IMR-90 (cell line): ENCODE measurements at regions not wholly inside any gene's neighbourhood (a gene's known extent, or its start where the extent isn't known, plus 50 kb on each side); places are given as distances from the start of the nearest gene placed in this dataset.

Experiments used
- ATAC-seq: fragments of 200-7000 bp; cut with Tn5 transposase; 2 replicates; pipeline ENCODE4 v1.9.1; 2020; ENCODE audit warnings: low read depth, mild to moderate bottlenecking, moderate library complexity
- BruUV-seq: library from RNA; stranded (reverse); fragments of 400-500 nt; replicated peaks from 2 replicates; lab custom pipeline; 2021; lab: Mats Ljungman, UMichigan
- CTCF ChIA-PET: fragments of 300-600 bp; formaldehyde crosslinking; extraction: SDS; loops from one replicate; lab custom pipeline; 2021; ENCODE audit warnings: antibody characterized with exemption; lab: Yijun Ruan, JAX
- POLR2A ChIA-PET: fragments of 300-600 bp; sonication (Branson Sonifier 250); formaldehyde crosslinking; loops from one replicate; lab custom pipeline; 2022; ENCODE audit warnings: antibody characterized with exemption; ENCODE audit not compliant: unreplicated experiment; lab: Charles Lee
- DNase-seq: peaks from one replicate; pipeline ENCODE4 v3.0.0; 2013
- H2AFZ ChIP-seq: replicated peaks from 2 replicates; pipeline ENCODE3; 2013; ENCODE audit warnings: low read length, mild to moderate bottlenecking; ENCODE audit not compliant: poor library complexity
- H2AK5ac ChIP-seq: 2 replicates; pipeline ENCODE4 v1.6.1; 2013; ENCODE audit warnings: low read depth, low read length, inconsistent platforms
- H2AK9ac ChIP-seq: replicated peaks from 2 replicates; pipeline ENCODE3; 2013; ENCODE audit warnings: mild to moderate bottlenecking, low read depth, low read length, moderate library complexity; ENCODE audit not compliant: poor library complexity
- H2BK120ac ChIP-seq: 2 replicates; pipeline ENCODE4 v1.6.1; 2013; ENCODE audit warnings: low read depth, low read length, inconsistent platforms
- H2BK15ac ChIP-seq: 3 replicates; pipeline ENCODE4 v1.6.1; 2013; ENCODE audit warnings: low read depth, low read length, inconsistent platforms
- H2BK20ac ChIP-seq: 2 replicates; pipeline ENCODE4 v1.6.1; 2013; ENCODE audit warnings: low read depth, mild to moderate bottlenecking, inconsistent platforms, low read length, moderate library complexity
- H2BK5ac ChIP-seq: 2 replicates; pipeline ENCODE4 v1.6.1; 2013; ENCODE audit warnings: mild to moderate bottlenecking, low read depth, low read length, inconsistent platforms; ENCODE audit not compliant: poor library complexity, severe bottlenecking
- H3K14ac ChIP-seq: replicated peaks from 2 replicates; pipeline ENCODE4 v1.6.1; 2013; ENCODE audit warnings: low read depth, low read length, inconsistent platforms
- H3K18ac ChIP-seq: 2 replicates; pipeline ENCODE4 v1.6.1; 2013; ENCODE audit warnings: low read depth, low read length, control low read depth
- H3K23ac ChIP-seq: 2 replicates; pipeline ENCODE4 v1.6.1; 2013; ENCODE audit warnings: low read depth, low read length, inconsistent platforms
- H3K27ac ChIP-seq: 2 replicates; pipeline ENCODE4 v1.5.1; 2013; ENCODE audit warnings: mild to moderate bottlenecking, control low read depth, low read length; ENCODE audit not compliant: insufficient read depth
- H3K27me3 ChIP-seq: 2 replicates; pipeline ENCODE4 v1.6.1; 2013; ENCODE audit warnings: low read length; ENCODE audit not compliant: control insufficient read depth, insufficient read depth
- H3K36me3 ChIP-seq: 2 replicates; pipeline ENCODE4 v1.6.1; 2013; ENCODE audit warnings: low read length, mixed read lengths; ENCODE audit not compliant: control insufficient read depth, insufficient read depth
- H3K4ac ChIP-seq: 2 replicates; pipeline ENCODE4 v1.6.1; 2013; ENCODE audit warnings: low read depth, low read length, inconsistent platforms
- H3K4me1 ChIP-seq: 2 replicates; pipeline ENCODE4 v1.6.1; 2013; ENCODE audit warnings: low read length, mixed read lengths; ENCODE audit not compliant: control insufficient read depth, insufficient read depth
- H3K4me2 ChIP-seq: 2 replicates; pipeline ENCODE4 v1.6.1; 2013; ENCODE audit warnings: low read depth, mild to moderate bottlenecking, control low read depth, low read length, moderate library complexity
- H3K4me3 ChIP-seq: 2 replicates; pipeline ENCODE4 v1.5.1; 2013; ENCODE audit warnings: low read depth, mild to moderate bottlenecking, control low read depth, low read length, moderate library complexity; ENCODE audit not compliant: insufficient read depth
- H3K56ac ChIP-seq: 2 replicates; pipeline ENCODE4 v1.6.1; 2013; ENCODE audit warnings: low read length, inconsistent platforms; ENCODE audit not compliant: insufficient read depth; ENCODE audit errors: extremely low read depth
- H3K79me1 ChIP-seq, 2 experiments: 2 replicates each; pipeline ENCODE4 v1.6.1; 2013; ENCODE audit warnings: low read length in 2 of 2, inconsistent platforms in 1 of 2, low read depth in 1 of 2
- H3K9ac ChIP-seq: 2 replicates; pipeline ENCODE4 v1.6.1; 2013; ENCODE audit warnings: low read depth, low read length, control low read depth
- H3K9me1 ChIP-seq: 2 replicates; pipeline ENCODE4 v1.6.1; 2013; ENCODE audit warnings: low read length, inconsistent platforms; ENCODE audit not compliant: insufficient read depth
- H3K9me3 ChIP-seq: 2 replicates; pipeline ENCODE4 v1.6.1; 2013; ENCODE audit warnings: low read length; ENCODE audit not compliant: control insufficient read depth, insufficient read depth
- H4K20me1 ChIP-seq: 2 replicates; pipeline ENCODE4 v1.6.1; 2013; ENCODE audit warnings: low read length, inconsistent platforms; ENCODE audit not compliant: insufficient read depth
- H4K5ac ChIP-seq: 2 replicates; pipeline ENCODE4 v1.6.1; 2013; ENCODE audit warnings: mild to moderate bottlenecking, low read depth, low read length, control low read depth
- H4K8ac ChIP-seq, 2 experiments: 2 replicates each; pipeline ENCODE4 v1.6.1; 2013; ENCODE audit warnings: low read depth in 2 of 2, low read length in 2 of 2, control low read depth in 1 of 2, inconsistent platforms in 1 of 2
- H4K91ac ChIP-seq: 2 replicates; pipeline ENCODE4 v1.6.1; 2013; ENCODE audit warnings: low read depth, low read length, inconsistent platforms; ENCODE audit not compliant: insufficient read depth
- BHLHE40 ChIP-seq: fragments of 150-350 bp; IDR thresholded peaks from 2 replicates; pipeline ENCODE4 v1.6.1; 2016; ENCODE audit warnings: mild to moderate bottlenecking, low read depth, low read length
- CEBPB ChIP-seq: IDR thresholded peaks from 2 replicates; pipeline ENCODE4 v1.6.1; 2012; ENCODE audit warnings: low read depth, low read length, improper control_type of control experiment
- CHD1 ChIP-seq: IDR thresholded peaks from 2 replicates; pipeline ENCODE4 v1.6.1; 2012; ENCODE audit warnings: low read depth, low read length, improper control_type of control experiment
- CTCF ChIP-seq: conservative IDR thresholded peaks from 2 replicates; pipeline ENCODE4 v1.5.1; 2012; ENCODE audit warnings: mild to moderate bottlenecking, low read depth, low read length, improper control_type of control experiment
- ELK1 ChIP-seq: fragments of 150-350 bp; IDR thresholded peaks from 2 replicates; pipeline ENCODE4 v1.6.1; 2016; ENCODE audit warnings: low read depth, mild to moderate bottlenecking, low read length, moderate library complexity, borderline replicate concordance
- FOS ChIP-seq: fragments of 150-350 bp; IDR thresholded peaks from 2 replicates; pipeline ENCODE4 v1.6.1; 2016; ENCODE audit warnings: low read depth, low read length
- MAFK ChIP-seq: IDR thresholded peaks from 2 replicates; pipeline ENCODE4 v1.6.1; 2012; ENCODE audit warnings: low read depth, low read length, improper control_type of control experiment
- MAZ ChIP-seq: IDR thresholded peaks from 2 replicates; pipeline ENCODE4 v1.6.1; 2012; ENCODE audit warnings: low read depth, mild to moderate bottlenecking, low read length, improper control_type of control experiment, moderate library complexity, borderline replicate concordance
- MXI1 ChIP-seq: IDR thresholded peaks from 2 replicates; pipeline ENCODE4 v1.6.1; 2012; ENCODE audit warnings: low read depth, mild to moderate bottlenecking, low read length, moderate library complexity, borderline replicate concordance
- NFE2L2 ChIP-seq: fragments of 150-350 bp; IDR thresholded peaks from 2 replicates; pipeline ENCODE4 v1.6.1; 2016; ENCODE audit warnings: low read depth, mild to moderate bottlenecking, low read length
- POLR2A ChIP-seq: IDR thresholded peaks from 2 replicates; pipeline ENCODE4 v1.6.1; 2012; ENCODE audit warnings: mild to moderate bottlenecking, low read depth, low read length
- RAD21 ChIP-seq: IDR thresholded peaks from 2 replicates; pipeline ENCODE4 v1.6.1; 2012; ENCODE audit warnings: low read length, improper control_type of control experiment
- RCOR1 ChIP-seq: IDR thresholded peaks from 2 replicates; pipeline ENCODE4 v1.6.1; 2012; ENCODE audit warnings: mild to moderate bottlenecking, low read length, improper control_type of control experiment; ENCODE audit not compliant: insufficient replicate concordance
- RFX5 ChIP-seq: IDR thresholded peaks from 2 replicates; pipeline ENCODE4 v1.8.0; 2012; ENCODE audit warnings: low read depth, mild to moderate bottlenecking, low read length, moderate library complexity
- SMC3 ChIP-seq: fragments of 150-350 bp; IDR thresholded peaks from 2 replicates; pipeline ENCODE4 v1.6.1; 2016; ENCODE audit warnings: low read depth, mild to moderate bottlenecking, antibody characterized with exemption, low read length, moderate library complexity
- USF2 ChIP-seq: fragments of 150-350 bp; IDR thresholded peaks from 2 replicates; pipeline ENCODE4 v1.6.1; 2017; ENCODE audit warnings: mild to moderate bottlenecking, antibody characterized with exemption, low read length, low read depth
- WGBS, 2 experiments: methylation state at CpG; one replicate each; pipeline versions ENCODE4 v1.1.5 to v1.1.7; 2013; ENCODE audit warnings: missing lambda C conversion rate in 2 of 2; ENCODE audit not compliant: insufficient read length in 1 of 2; ENCODE audit errors: extremely low coverage in 2 of 2; 5-methylcytosine and 5-hydroxymethylcytosine counted together
- dilution Hi-C: fragments of 300-500 bp; cut with HindIII; formaldehyde crosslinking; loops from one replicate; pipeline ENCODE4 v1.14.3; 2018; ENCODE audit warnings: low sequenced_read_pairs; ENCODE audit not compliant: unreplicated experiment
- in situ Hi-C: fragments of 300-500 bp; cut with MboI; formaldehyde crosslinking; loops from 3 replicates; pipeline ENCODE4 v1.14.3; 2019; ENCODE audit warnings: low sequenced_read_pairs, inconsistent platforms, mixed read lengths
- intact Hi-C: fragments of 100-400 bp; cut with micrococcal nuclease; formaldehyde crosslinking; loops from 2 replicates; pipeline ENCODE4 v1.10.0; 2022

- Histone ChIP-seq H2BK15ac (no peak overlapping the region), H3K27ac (no peak overlapping the region), H2BK120ac (no peak overlapping the region), H4K91ac (no peak overlapping the region), H2BK5ac (no peak overlapping the region), H3K23ac (no peak overlapping the region), H3K4me2 (no peak overlapping the region), H3K9me1 (no peaks in the 10 kb centered on the region), H3K9me3 (no peaks in the 10 kb centered on the region), H4K20me1 (no peaks in the 10 kb centered on the region), H3K9ac (no peak overlapping the region), H3K56ac (no peak overlapping the region), H3K18ac (no peak overlapping the region), H3K4me1 (no peaks in the 10 kb centered on the region), H3K36me3 (no peaks in the 10 kb centered on the region), H3K79me1 (no peaks in the 10 kb centered on the region), H2AK9ac (no peak overlapping the region), H3K27me3 (no peaks in the 10 kb centered on the region), H2AK5ac (no peak overlapping the region), H4K8ac (no peak overlapping the region), H4K5ac (no peak overlapping the region), H2AFZ (no peak overlapping the region), H3K14ac (no peak overlapping the region), H3K4me3 (no peak overlapping the region), H2BK20ac (no peak overlapping the region), H3K4ac (no peak overlapping the region)
- in situ Hi-C loops (no loop called here), intact Hi-C loops (no loop called here), dilution Hi-C loops (no loop called here)
- TF ChIP-seq CEBPB (no peak), RFX5 (no peak), SMC3 (no peak), CTCF (no peak), MXI1 (no peak), RAD21 (no peak), BHLHE40 (no peak), USF2 (no peak), ELK1 (no peak), RCOR1 (no peak), FOS (no peak), CHD1 (no peak), MAFK (no peak), MAZ (no peak), NFE2L2 (no peak), POLR2A (no peak)
- 14% methylated on average over 1 of the region's 3 CpGs; no CpG with 5 or more reads in 1 of the 2 experiments for WGBS, 2 experiments
- BruUV-seq = no TSS peak
- CTCF ChIA-PET = interaction anchor here (0.6 kb wide), 1 partner anchor 113 kb away, joined by 3 read pairs; no protein-coding TSS in a partner anchor
- POLR2A ChIA-PET = no interaction called here
- DNase-seq = no peak
- no peak for ATAC-seq
Observed at GRCh38 chrX:85573801-85574200, 194.3 kb upstream of the POF1B start.
